MM.1S (cell line): ENCODE measurements at regions not wholly inside any gene's neighbourhood (a gene's known extent, or its start where the extent isn't known, plus 50 kb on each side); places are given as distances from the start of the nearest gene placed in this dataset.

ENCODE experiments used
- DNase-seq: peaks from one replicate; pipeline ENCODE4 v3.0.0-alpha.2; 2015
- H2AFZ ChIP-seq: fragments of 300-600 bp; sonication (generic); 2 replicates; pipeline ENCODE4 v1.6.0; 2016; ENCODE audit warnings: antibody characterized with exemption, low read length
- H3F3A ChIP-seq: fragments of 300-600 bp; sonication (generic); 2 replicates; pipeline ENCODE4 v1.6.1; 2016; ENCODE audit warnings: mild to moderate bottlenecking, antibody characterized with exemption, low read length, moderate library complexity, mixed read lengths; ENCODE audit not compliant: insufficient read depth
- H3K27ac ChIP-seq: fragments of 300-600 bp; sonication (generic); 2 replicates; pipeline ENCODE4 v1.5.1; 2016; ENCODE audit warnings: mild to moderate bottlenecking, low read length
- H3K27me3 ChIP-seq: fragments of 300-600 bp; sonication (generic); replicated peaks from 2 replicates; pipeline ENCODE4 v1.6.0; 2016; ENCODE audit warnings: low read length; ENCODE audit not compliant: insufficient read depth
- H3K36me3 ChIP-seq: fragments of 300-600 bp; sonication (generic); replicated peaks from 2 replicates; pipeline ENCODE4 v1.6.1; 2016; ENCODE audit warnings: mild to moderate bottlenecking, low read length, mixed read lengths; ENCODE audit not compliant: insufficient read depth
- H3K4me1 ChIP-seq: fragments of 300-600 bp; sonication (generic); 2 replicates; pipeline ENCODE4 v1.6.1; 2016; ENCODE audit warnings: low read length, mixed read lengths
- H3K4me2 ChIP-seq: fragments of 300-600 bp; sonication (generic); 2 replicates; pipeline ENCODE4 v1.6.0; 2016; ENCODE audit warnings: low read depth, low read length
- H3K4me3 ChIP-seq: fragments of 300-600 bp; sonication (generic); 2 replicates; pipeline ENCODE4 v1.5.1; 2016; ENCODE audit warnings: low read length, mixed read lengths
- H3K79me2 ChIP-seq: fragments of 300-600 bp; sonication (generic); 2 replicates; pipeline ENCODE4 v1.6.1; 2016; ENCODE audit warnings: mixed run types, low read length, mixed read lengths
- H3K9ac ChIP-seq: fragments of 300-600 bp; sonication (generic); 2 replicates; pipeline ENCODE4 v1.6.1; 2016; ENCODE audit warnings: low read length, mixed read lengths
- H3K9me2 ChIP-seq: fragments of 300-600 bp; sonication (generic); replicated peaks from 2 replicates; pipeline ENCODE4 v1.6.1; 2016; ENCODE audit warnings: mild to moderate bottlenecking, low read length, mixed read lengths; ENCODE audit not compliant: insufficient read depth
- H3K9me3 ChIP-seq: fragments of 300-600 bp; sonication (generic); replicated peaks from 2 replicates; pipeline ENCODE4 v1.6.1; 2016; ENCODE audit warnings: mild to moderate bottlenecking, low read length, mixed read lengths; ENCODE audit not compliant: insufficient read depth
- H4K20me1 ChIP-seq: fragments of 300-600 bp; sonication (generic); 2 replicates; pipeline ENCODE4 v1.6.1; 2016; ENCODE audit warnings: mild to moderate bottlenecking, low read length, moderate library complexity, mixed read lengths; ENCODE audit not compliant: insufficient read depth
- CTCF ChIP-seq: fragments of 300-600 bp; sonication (generic); IDR thresholded peaks from 2 replicates; pipeline ENCODE4 v1.5.1; 2016; ENCODE audit warnings: antibody characterized with exemption, low read length, mixed read lengths
- EZH2 ChIP-seq: fragments of 300-600 bp; sonication (generic); optimal IDR thresholded peaks from 2 replicates; pipeline ENCODE3; 2017; ENCODE audit warnings: low read depth, mild to moderate bottlenecking, antibody characterized with exemption, low read length, mixed read lengths
- EZH2phosphoT487 ChIP-seq: fragments of 300-600 bp; sonication (generic); IDR thresholded peaks from 2 replicates; pipeline ENCODE4 v1.6.1; 2018; ENCODE audit warnings: antibody characterized with exemption, low read length

GRCh38 chr6:85749236-85749635 is 106.5 kb upstream of the SYNCRIP start:
- Histone ChIP-seq H3F3A (no peaks in the 10 kb centered on the region), H3K27me3 (no peaks in the 10 kb centered on the region), H3K4me2 (no peak overlapping the region), H2AFZ (no peak overlapping the region), H3K9ac (no peak overlapping the region), H3K4me1 (no peaks in the 10 kb centered on the region), H3K9me2 (no peaks in the 10 kb centered on the region), H3K27ac (no peak overlapping the region), H4K20me1 (no peaks in the 10 kb centered on the region), H3K79me2 (no peaks in the 10 kb centered on the region), H3K9me3 (no peaks in the 10 kb centered on the region), H3K4me3 (no peak overlapping the region), H3K36me3 (no peaks in the 10 kb centered on the region)
- TF ChIP-seq EZH2, result no peak
- TF ChIP-seq EZH2phosphoT487, result no peak
- no peak for TF ChIP-seq CTCF
- DNase-seq, result no peak

- H3K79me2 ChIP-seq, result no peaks in the 10 kb centered on the region
- no peaks in the 10 kb centered on the region for H3K9me3 ChIP-seq
- H3K27me3 ChIP-seq, result no peaks in the 10 kb centered on the region
- H3K4me1 ChIP-seq, result no peaks in the 10 kb centered on the region
- H3K4me3 ChIP-seq, result no peak overlapping the region
- H3K9me2 ChIP-seq, result no peaks in the 10 kb centered on the region
- no peaks in the 10 kb centered on the region for H3F3A ChIP-seq
- no peak overlapping the region for H2AFZ ChIP-seq
- H3K4me2 ChIP-seq, result no peak overlapping the region
- H4K20me1 ChIP-seq, result no peaks in the 10 kb centered on the region
- no peak for TF ChIP-seq EZH2phosphoT487
- no peak for TF ChIP-seq EZH2
- no peak for TF ChIP-seq CTCF
- DNase-seq, result no peak
- H3K27ac ChIP-seq, result no peak overlapping the region
- no peak overlapping the region for H3K9ac ChIP-seq
- no peaks in the 10 kb centered on the region for H3K36me3 ChIP-seq
Observed at GRCh38 chr6:85747666-85748065, 105.0 kb upstream of the SYNCRIP start.

GRCh38 chr6:85747093-85747492 is 104.4 kb upstream of the SYNCRIP start:
- no peaks in the 10 kb centered on the region for H3K9me3 ChIP-seq
- no peak overlapping the region for H3K27ac ChIP-seq
- H3K36me3 ChIP-seq, result no peaks in the 10 kb centered on the region

More at GRCh38 chr6:85747093-85747492, 104.4 kb upstream of the SYNCRIP start:
- Histone ChIP-seq H4K20me1 (no peaks in the 10 kb centered on the region), H3K4me1 (no peaks in the 10 kb centered on the region), H3K9ac (no peak overlapping the region), H3K4me2 (no peak overlapping the region), H3K9me2 (no peaks in the 10 kb centered on the region), H3K4me3 (no peak overlapping the region), H3F3A (no peaks in the 10 kb centered on the region), H3K79me2 (no peaks in the 10 kb centered on the region), H3K27me3 (no peaks in the 10 kb centered on the region), H2AFZ (no peak overlapping the region)
- no peak for DNase-seq
- no peak for TF ChIP-seq EZH2phosphoT487
- no peak for TF ChIP-seq CTCF
- no peak for TF ChIP-seq EZH2
